PC-9 (cell line): ENCODE measurements at regions not wholly inside any gene's neighbourhood (a gene's known extent, or its start where the extent isn't known, plus 50 kb on each side); places are given as distances from the start of the nearest gene placed in this dataset.

ENCODE experiments used
- BruUV-seq: library from RNA; stranded (reverse); fragments of 400-500 nt; replicated peaks from 2 replicates; lab custom pipeline; 2021; lab: Mats Ljungman, UMichigan
- CTCF ChIA-PET: fragments of 300-600 bp; sonication (Branson Sonifier 250); formaldehyde crosslinking; loops from one replicate; lab custom pipeline; 2022; ENCODE audit warnings: antibody characterized with exemption; lab: Charles Lee
- POLR2A ChIA-PET: fragments of 300-600 bp; sonication (Branson Sonifier 250); formaldehyde crosslinking; loops from one replicate; lab custom pipeline; 2022; ENCODE audit warnings: antibody characterized with exemption; ENCODE audit not compliant: unreplicated experiment; lab: Charles Lee
- DNase-seq, 2 experiments: peaks; one replicate each; pipeline versions ENCODE4 v3.0.0 to v3.0.0-alpha.2; 2015 to 2022; ENCODE audit warnings: mixed read lengths in 1 of 2
- H2AFZ ChIP-seq: fragments of 200-600 bp; sonication (generic); 2 replicates; pipeline ENCODE4 v1.8.1; 2017; ENCODE audit warnings: antibody characterized with exemption
- H3F3A ChIP-seq: fragments of 200-600 bp; sonication (generic); 2 replicates; pipeline ENCODE4 v1.8.1; 2017; ENCODE audit warnings: antibody characterized with exemption, mild to moderate bottlenecking, low read depth; ENCODE audit not compliant: insufficient read depth
- H3K27ac ChIP-seq: fragments of 200-600 bp; sonication (generic); 2 replicates; pipeline ENCODE4 v1.6.1; 2016; ENCODE audit warnings: mixed run types
- H3K27me3 ChIP-seq: fragments of 200-600 bp; sonication (generic); 2 replicates; pipeline ENCODE4 v1.6.1; 2016; ENCODE audit warnings: low read depth, mixed run types; ENCODE audit not compliant: insufficient read depth
- H3K36me3 ChIP-seq: fragments of 200-600 bp; sonication (generic); 2 replicates; pipeline ENCODE4 v1.6.1; 2016; ENCODE audit warnings: low read depth, mixed run types
- H3K4me1 ChIP-seq: fragments of 200-600 bp; sonication (generic); replicated peaks from 2 replicates; pipeline ENCODE4 v1.6.1; 2016; ENCODE audit warnings: mixed run types; ENCODE audit not compliant: insufficient read depth
- H3K4me2 ChIP-seq: fragments of 200-600 bp; sonication (generic); 2 replicates; pipeline ENCODE4 v1.6.1; 2017; ENCODE audit warnings: mixed run types
- H3K4me3 ChIP-seq: fragments of 200-600 bp; sonication (generic); 2 replicates; pipeline ENCODE4 v1.6.1; 2016; ENCODE audit warnings: mixed run types
- H3K79me2 ChIP-seq: fragments of 200-600 bp; sonication (generic); 2 replicates; pipeline ENCODE4 v1.6.1; 2017; ENCODE audit warnings: low read depth, mixed run types
- H3K9me2 ChIP-seq: fragments of 200-600 bp; sonication (generic); 2 replicates; pipeline ENCODE4 v1.8.1; 2017; ENCODE audit warnings: mild to moderate bottlenecking; ENCODE audit not compliant: insufficient read depth
- H3K9me3 ChIP-seq: fragments of 200-600 bp; sonication (generic); 2 replicates; pipeline ENCODE4 v1.8.1; 2016; ENCODE audit warnings: low read depth; ENCODE audit not compliant: insufficient read depth
- H4K20me1 ChIP-seq: fragments of 200-600 bp; sonication (generic); 2 replicates; pipeline ENCODE4 v1.8.1; 2017; ENCODE audit not compliant: insufficient read depth
- CTCF ChIP-seq: fragments of 200-600 bp; sonication (generic); conservative IDR thresholded peaks from 2 replicates; pipeline ENCODE4 v1.6.1; 2017; ENCODE audit warnings: mixed run types, antibody characterized with exemption, mild to moderate bottlenecking, moderate library complexity
- EZH2 ChIP-seq: fragments of 200-600 bp; sonication (generic); IDR thresholded peaks from 2 replicates; pipeline ENCODE4 v1.8.0; 2017; ENCODE audit warnings: antibody characterized with exemption, low read depth
- intact Hi-C: fragments of 100-400 bp; cut with micrococcal nuclease; formaldehyde crosslinking; loops from one replicate; pipeline ENCODE4 v1.10.0; 2022; ENCODE audit not compliant: unreplicated experiment

- intact Hi-C loops: no loop called here
- TF ChIP-seq EZH2 (no peak), CTCF (no peak)
- H3K27ac ChIP-seq: no peak overlapping the region
- no peak overlapping the region for H3K4me3 ChIP-seq
- no peaks in the 10 kb centered on the region for H3K36me3 ChIP-seq
- no peak overlapping the region for H2AFZ ChIP-seq
- no peaks in the 10 kb centered on the region for H3K4me1 ChIP-seq
- no peak overlapping the region for H3K4me2 ChIP-seq
- ChIA-PET CTCF (no interaction called here), POLR2A (no interaction called here)
- no peak for DNase-seq
- H3K27me3 ChIP-seq: no peaks in the 10 kb centered on the region
- no TSS peak for BruUV-seq
- H4K20me1 ChIP-seq: no peaks in the 10 kb centered on the region
- H3K9me3 ChIP-seq: no peaks in the 10 kb centered on the region
- no peaks in the 10 kb centered on the region for H3K79me2 ChIP-seq
- no peaks in the 10 kb centered on the region for H3F3A ChIP-seq
- no peaks in the 10 kb centered on the region for H3K9me2 ChIP-seq
These were observed 413.5 kb downstream of the NFIB start for GRCh38 chr9:13900449-13900848.

GRCh38 chr9:13899924-13900323 lies 414.0 kb downstream of the NFIB start:
- Histone ChIP-seq H3K4me1 (no peaks in the 10 kb centered on the region), H2AFZ (no peak overlapping the region), H3K27ac (no peak overlapping the region), H3K79me2 (no peaks in the 10 kb centered on the region), H3K9me2 (no peaks in the 10 kb centered on the region), H4K20me1 (no peaks in the 10 kb centered on the region), H3F3A (no peaks in the 10 kb centered on the region), H3K36me3 (no peaks in the 10 kb centered on the region), H3K9me3 (no peaks in the 10 kb centered on the region), H3K4me3 (no peak overlapping the region), H3K4me2 (no peak overlapping the region), H3K27me3 (no peaks in the 10 kb centered on the region)
- DNase-seq: no peak
- intact Hi-C loops: no loop called here
- TF ChIP-seq EZH2: no peak
- TF ChIP-seq CTCF: no peak
- ChIA-PET CTCF (no interaction called here), POLR2A (no interaction called here)
- no TSS peak for BruUV-seq

GRCh38 chr9:13898957-13899356 lies 415.0 kb downstream of the NFIB start:
- DNase-seq: no peak
- POLR2A ChIA-PET: no interaction called here
- Histone ChIP-seq H2AFZ (no peak overlapping the region), H3K79me2 (no peaks in the 10 kb centered on the region), H3K27me3 (no peaks in the 10 kb centered on the region), H3K27ac (no peak overlapping the region), H3K9me2 (no peaks in the 10 kb centered on the region), H3K4me2 (no peak overlapping the region), H3K36me3 (no peaks in the 10 kb centered on the region), H3F3A (no peaks in the 10 kb centered on the region), H4K20me1 (no peaks in the 10 kb centered on the region), H3K4me1 (no peaks in the 10 kb centered on the region), H3K4me3 (no peak overlapping the region), H3K9me3 (no peaks in the 10 kb centered on the region)
- BruUV-seq: no TSS peak
- intact Hi-C loops: no loop called here
- TF ChIP-seq EZH2 (no peak), CTCF (no peak)
- CTCF ChIA-PET: no interaction called here
